PC-3 (cell line): ENCODE measurements at regions not wholly inside any gene's neighbourhood (a gene's known extent, or its start where the extent isn't known, plus 50 kb on each side); places are given as distances from the start of the nearest gene placed in this dataset.

Source experiments
- ATAC-seq: fragments of 200-7000 bp; cut with Tn5 transposase; 2 replicates; pipeline ENCODE4 v1.9.1; 2020; ENCODE audit warnings: mild to moderate bottlenecking, moderate library complexity
- BruUV-seq: library from RNA; stranded (reverse); fragments of 400-500 nt; replicated peaks from 2 replicates; lab custom pipeline; 2021; lab: Mats Ljungman, UMichigan
- CTCF ChIA-PET: fragments of 300-600 bp; sonication (Branson Sonifier 250); formaldehyde crosslinking; loops from one replicate; lab custom pipeline; 2022; ENCODE audit warnings: antibody characterized with exemption; lab: Charles Lee
- POLR2A ChIA-PET: fragments of 300-600 bp; sonication (Branson Sonifier 250); formaldehyde crosslinking; loops from one replicate; lab custom pipeline; 2022; ENCODE audit warnings: antibody characterized with exemption; ENCODE audit not compliant: unreplicated experiment; lab: Charles Lee
- DNase-seq: peaks from one replicate; pipeline ENCODE4 v3.0.0-alpha.2; 2015
- H2AFZ ChIP-seq: fragments of 300-600 bp; sonication (generic); 2 replicates; pipeline ENCODE4 v1.6.0; 2016; ENCODE audit warnings: antibody characterized with exemption, low read length
- H3F3A ChIP-seq: fragments of 300-600 bp; sonication (generic); one replicate; pipeline ENCODE4 v1.6.0; 2017; ENCODE audit warnings: antibody characterized with exemption, low read length, control low read depth, mild to moderate bottlenecking; ENCODE audit not compliant: unreplicated experiment
- H3K27ac ChIP-seq: fragments of 300-600 bp; sonication (generic); 2 replicates; pipeline ENCODE4 v1.5.1; 2016; ENCODE audit warnings: mild to moderate bottlenecking, low read length
- H3K27me3 ChIP-seq: fragments of 300-600 bp; sonication (generic); 2 replicates; pipeline ENCODE4 v1.6.1; 2016; ENCODE audit warnings: low read length, mixed read lengths
- H3K36me3 ChIP-seq: fragments of 300-600 bp; sonication (generic); 2 replicates; pipeline ENCODE4 v1.6.1; 2016; ENCODE audit warnings: low read depth, mixed run types, low read length, mixed read lengths
- H3K4me1 ChIP-seq: fragments of 300-600 bp; sonication (generic); 2 replicates; pipeline ENCODE4 v1.5.1; 2016; ENCODE audit warnings: low read length; ENCODE audit not compliant: insufficient read depth
- H3K4me2 ChIP-seq: fragments of 300-600 bp; sonication (generic); 2 replicates; pipeline ENCODE4 v1.6.0; 2016; ENCODE audit warnings: low read length
- H3K4me3 ChIP-seq: fragments of 300-600 bp; sonication (generic); 2 replicates; pipeline ENCODE4 v1.5.1; 2016; ENCODE audit warnings: mild to moderate bottlenecking, low read length, mixed read lengths
- H3K79me2 ChIP-seq: fragments of 300-600 bp; sonication (generic); 2 replicates; pipeline ENCODE4 v1.6.1; 2017; ENCODE audit warnings: low read length, mixed read lengths
- H3K9ac ChIP-seq: fragments of 300-600 bp; sonication (generic); 2 replicates; pipeline ENCODE4 v1.6.0; 2016; ENCODE audit warnings: mild to moderate bottlenecking, low read length
- H3K9me2 ChIP-seq: fragments of 300-600 bp; sonication (generic); replicated peaks from 2 replicates; pipeline ENCODE4 v1.6.1; 2016; ENCODE audit warnings: mixed run types, low read length, mixed read lengths
- H3K9me3 ChIP-seq: fragments of 300-600 bp; sonication (generic); 2 replicates; pipeline ENCODE4 v1.6.1; 2016; ENCODE audit warnings: low read length, mixed read lengths
- H4K20me1 ChIP-seq: fragments of 300-600 bp; sonication (generic); 2 replicates; pipeline ENCODE4 v1.6.1; 2016; ENCODE audit warnings: low read length, mixed read lengths
- CTCF ChIP-seq: fragments of 300-600 bp; sonication (generic); conservative IDR thresholded peaks from 2 replicates; pipeline ENCODE4 v1.5.1; 2017; ENCODE audit warnings: antibody characterized with exemption, low read depth, mild to moderate bottlenecking, low read length
- EZH2 ChIP-seq: fragments of 300-600 bp; sonication (generic); IDR thresholded peaks from one replicate; pipeline ENCODE4 v1.6.1; 2017; ENCODE audit warnings: antibody characterized with exemption, mild to moderate bottlenecking, low read length; ENCODE audit not compliant: unreplicated experiment
- EZH2phosphoT487 ChIP-seq: fragments of 300-600 bp; sonication (generic); IDR thresholded peaks from 2 replicates; pipeline ENCODE4 v1.6.1; 2018; ENCODE audit warnings: mild to moderate bottlenecking, antibody characterized with exemption, low read length, borderline replicate concordance
- intact Hi-C: fragments of 100-400 bp; cut with micrococcal nuclease; formaldehyde crosslinking; loops from 2 replicates; pipeline ENCODE4 v1.9.0; 2023

GRCh38 chr5:123756318-123756665 is 244.3 kb downstream of the CSNK1G3 start:
- Histone ChIP-seq H3K4me2 (no peak overlapping the region), H3K27ac (no peak overlapping the region)

GRCh38 chr5:123755653-123756317 is 243.8 kb downstream of the CSNK1G3 start:
- ATAC-seq: no peak
- CTCF ChIA-PET: no interaction called here
- DNase-seq: peak; percentile 4

More at GRCh38 chr5:123756318-123756665, 244.3 kb downstream of the CSNK1G3 start:
- Histone ChIP-seq H3K4me3 (no peak overlapping the region), H2AFZ (0 out of 2 replicates have a peak overlapping the region, but pooled peaks have one; percentile 18), H3K9me3 (no peaks in the 10 kb centered on the region), H3F3A (no peaks in the 10 kb centered on the region), H3K27me3 (no peaks in the 10 kb centered on the region), H3K9me2 (no peaks in the 10 kb centered on the region), H4K20me1 (no peaks in the 10 kb centered on the region), H3K79me2 (no peaks in the 10 kb centered on the region), H3K36me3 (no peaks in the 10 kb centered on the region), H3K4me1 (no peaks in the 10 kb centered on the region), H3K9ac (no peak overlapping the region)
- ChIA-PET POLR2A (no interaction called here), CTCF (interaction anchor here (0.5 kb wide), 1 partner anchor 11 kb away, joined by 3 read pairs; no protein-coding TSS in a partner anchor)
- BruUV-seq: no TSS peak
- intact Hi-C loops: no loop called here
- ATAC-seq (no peak), DNase-seq (no peak)
- TF ChIP-seq CTCF: no peak
- no peak for TF ChIP-seq EZH2
- TF ChIP-seq EZH2phosphoT487: no peak

More at GRCh38 chr5:123755653-123756317, 243.8 kb downstream of the CSNK1G3 start:
- TF ChIP-seq EZH2phosphoT487 (no peak), EZH2 (no peak), CTCF (no peak)
- Histone ChIP-seq H3K4me2 (no peak overlapping the region), H3K36me3 (no peaks in the 10 kb centered on the region), H3K4me1 (no peaks in the 10 kb centered on the region), H3K27ac (no peak overlapping the region), H3F3A (no peaks in the 10 kb centered on the region), H3K27me3 (no peaks in the 10 kb centered on the region), H2AFZ (0 out of 2 replicates have a peak overlapping the region, but pooled peaks have one; percentile 18), H3K4me3 (no peak overlapping the region), H3K9me2 (no peaks in the 10 kb centered on the region), H3K79me2 (no peaks in the 10 kb centered on the region), H4K20me1 (no peaks in the 10 kb centered on the region), H3K9me3 (no peaks in the 10 kb centered on the region), H3K9ac (no peak overlapping the region)
- intact Hi-C loops: no loop called here
- POLR2A ChIA-PET: no interaction called here
- no TSS peak for BruUV-seq
